22Rv1 (cell line): ENCODE measurements at regions not wholly inside any gene's neighbourhood (a gene's known extent, or its start where the extent isn't known, plus 50 kb on each side); places are given as distances from the start of the nearest gene placed in this dataset.

Source experiments
- ZFX ChIP-seq: fragments of 450-650 bp; IDR thresholded peaks from 2 replicates; pipeline ENCODE4 v1.6.1; 2017; ENCODE audit warnings: antibody characterized with exemption, borderline replicate concordance
- TF ChIP-seq, protein P1 (sequence below): fragments of 450-650 bp; IDR thresholded peaks from 2 replicates; pipeline ENCODE4 v1.5.1; 2017; ENCODE audit warnings: mild to moderate bottlenecking

GRCh38 chr7:46191296-46191695, 270.2 kb upstream of the IGFBP3 start:
- TF ChIP-seq, protein P1, sequence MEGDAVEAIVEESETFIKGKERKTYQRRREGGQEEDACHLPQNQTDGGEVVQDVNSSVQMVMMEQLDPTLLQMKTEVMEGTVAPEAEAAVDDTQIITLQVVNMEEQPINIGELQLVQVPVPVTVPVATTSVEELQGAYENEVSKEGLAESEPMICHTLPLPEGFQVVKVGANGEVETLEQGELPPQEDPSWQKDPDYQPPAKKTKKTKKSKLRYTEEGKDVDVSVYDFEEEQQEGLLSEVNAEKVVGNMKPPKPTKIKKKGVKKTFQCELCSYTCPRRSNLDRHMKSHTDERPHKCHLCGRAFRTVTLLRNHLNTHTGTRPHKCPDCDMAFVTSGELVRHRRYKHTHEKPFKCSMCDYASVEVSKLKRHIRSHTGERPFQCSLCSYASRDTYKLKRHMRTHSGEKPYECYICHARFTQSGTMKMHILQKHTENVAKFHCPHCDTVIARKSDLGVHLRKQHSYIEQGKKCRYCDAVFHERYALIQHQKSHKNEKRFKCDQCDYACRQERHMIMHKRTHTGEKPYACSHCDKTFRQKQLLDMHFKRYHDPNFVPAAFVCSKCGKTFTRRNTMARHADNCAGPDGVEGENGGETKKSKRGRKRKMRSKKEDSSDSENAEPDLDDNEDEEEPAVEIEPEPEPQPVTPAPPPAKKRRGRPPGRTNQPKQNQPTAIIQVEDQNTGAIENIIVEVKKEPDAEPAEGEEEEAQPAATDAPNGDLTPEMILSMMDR: no peak
- no peak for TF ChIP-seq ZFX
